ENCODE measurements at regions not wholly inside any gene's neighbourhood (a gene's known extent, or its start where the extent isn't known, plus 50 kb on each side); places are given as distances from the start of the nearest gene placed in this dataset.
"Not testable (repeated sequence)": the region's sequence is repeated elsewhere in the genome, so short reads cannot be mapped to it uniquely, and the experiment has no call there.

DNA sequence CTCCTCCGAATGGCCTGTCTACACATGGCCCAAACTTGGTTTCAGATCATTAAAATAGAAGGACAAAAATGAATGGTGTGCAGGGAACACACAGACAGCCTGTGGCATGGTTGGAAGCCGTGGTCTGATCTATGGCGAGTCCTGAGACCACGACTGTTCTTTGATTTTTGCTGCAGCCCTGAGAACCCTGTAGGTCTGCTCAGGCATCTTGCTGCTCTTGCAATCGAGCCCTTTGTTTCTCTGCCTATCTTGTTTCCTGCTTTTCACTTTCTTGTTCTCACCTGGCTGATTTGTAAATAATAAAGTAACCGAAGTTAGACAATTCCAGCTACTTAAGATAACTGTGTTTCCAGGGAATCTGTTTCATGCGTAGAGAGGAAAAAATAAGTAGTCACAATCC lies 54.1 kb upstream of the NBPF9 start:
- H3K27ac ChIP-seq (ENCODE audit: low read depth); H3K4me1 ChIP-seq (ENCODE audit: insufficient read depth); H3K4me3 ChIP-seq (ENCODE audit: low read depth, low read length); DNase-seq (ENCODE audit: extremely low spot score); H3K36me3 ChIP-seq (ENCODE audit: insufficient read depth): not testable (repeated sequence)
- WGBS, result 77% methylated on average over 6 of the region's 7 CpGs

DNA sequence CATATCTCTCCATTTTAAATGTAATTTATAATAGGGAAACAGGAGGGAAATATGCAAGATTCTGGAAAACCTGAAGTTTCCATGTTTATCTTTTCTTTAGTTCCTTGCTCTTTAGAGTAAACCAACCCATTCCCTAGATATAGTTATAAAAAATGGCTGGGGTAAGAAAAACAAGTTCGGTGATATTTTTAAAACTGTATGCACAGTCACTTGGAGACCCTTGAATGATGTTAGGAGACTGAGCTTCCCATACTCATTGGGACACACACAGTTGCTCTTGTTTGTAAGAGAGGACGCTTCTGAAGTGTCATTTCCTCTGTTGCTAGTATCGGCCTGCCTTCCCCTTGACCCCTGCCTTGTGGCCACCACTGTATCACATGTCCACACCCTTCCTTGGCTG lies 55.0 kb upstream of the NBPF9 start:
- DNase-seq (ENCODE audit: extremely low spot score); H3K27ac ChIP-seq (ENCODE audit: low read depth); H3K4me1 ChIP-seq (ENCODE audit: insufficient read depth); H3K36me3 ChIP-seq (ENCODE audit: insufficient read depth); H3K4me3 ChIP-seq (ENCODE audit: low read depth, low read length): not testable (repeated sequence)
- WGBS, result 45% methylated on average over 3 of the region's 3 CpGs

DNA sequence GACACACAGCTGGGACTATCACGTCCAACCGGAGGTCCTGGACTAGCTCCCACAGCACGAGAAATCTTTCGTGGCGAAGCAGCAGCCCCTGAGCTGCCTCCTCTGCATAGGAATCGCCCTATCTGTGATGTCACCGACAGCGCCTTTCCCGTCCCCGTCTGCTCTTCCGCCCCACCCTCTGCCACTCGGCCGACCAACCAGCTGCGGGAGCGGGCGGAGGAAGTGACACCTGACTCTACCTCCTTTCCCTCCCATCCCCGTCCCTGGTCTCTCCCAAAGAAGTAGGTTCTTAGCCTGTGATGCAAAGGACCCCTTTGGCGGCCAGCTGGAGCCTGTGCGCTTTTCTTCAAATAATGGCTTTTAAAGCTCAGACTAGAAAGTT lies 59.7 kb upstream of the NBPF9 start:
- 30% methylated on average over 2 of the region's 19 CpGs for WGBS
- H3K36me3 ChIP-seq (ENCODE audit: insufficient read depth); H3K4me1 ChIP-seq (ENCODE audit: insufficient read depth); DNase-seq (ENCODE audit: extremely low spot score); H3K27ac ChIP-seq (ENCODE audit: low read depth); H3K4me3 ChIP-seq (ENCODE audit: low read depth, low read length): not testable (repeated sequence)

DNA sequence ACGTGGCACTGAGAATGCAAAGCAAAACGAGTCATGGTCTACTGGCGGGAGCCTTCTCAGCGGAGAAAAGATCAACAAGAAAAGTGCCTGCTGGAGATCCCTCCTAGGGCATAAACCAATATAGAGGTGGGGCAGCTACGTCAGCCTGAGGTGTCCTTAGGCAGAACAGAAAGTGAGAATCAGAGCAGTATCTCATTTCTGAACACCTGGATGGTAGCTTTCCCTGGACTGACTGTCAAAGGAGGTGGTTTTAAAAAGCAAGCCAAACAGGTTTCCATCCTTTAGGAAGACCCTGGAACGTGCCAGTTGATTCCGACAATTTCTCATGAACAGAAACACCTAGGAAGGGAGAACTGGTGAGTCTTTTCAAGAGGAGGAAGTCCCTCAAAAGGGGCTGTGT lies 71.4 kb upstream of the NBPF9 start:
- H3K4me1 ChIP-seq (ENCODE audit: insufficient read depth); H3K4me3 ChIP-seq (ENCODE audit: low read depth, low read length); H3K27ac ChIP-seq (ENCODE audit: low read depth); H3K36me3 ChIP-seq (ENCODE audit: insufficient read depth); DNase-seq (ENCODE audit: extremely low spot score): not testable (repeated sequence)
- WGBS, result 72% methylated on average over 6 of the region's 7 CpGs

DNA sequence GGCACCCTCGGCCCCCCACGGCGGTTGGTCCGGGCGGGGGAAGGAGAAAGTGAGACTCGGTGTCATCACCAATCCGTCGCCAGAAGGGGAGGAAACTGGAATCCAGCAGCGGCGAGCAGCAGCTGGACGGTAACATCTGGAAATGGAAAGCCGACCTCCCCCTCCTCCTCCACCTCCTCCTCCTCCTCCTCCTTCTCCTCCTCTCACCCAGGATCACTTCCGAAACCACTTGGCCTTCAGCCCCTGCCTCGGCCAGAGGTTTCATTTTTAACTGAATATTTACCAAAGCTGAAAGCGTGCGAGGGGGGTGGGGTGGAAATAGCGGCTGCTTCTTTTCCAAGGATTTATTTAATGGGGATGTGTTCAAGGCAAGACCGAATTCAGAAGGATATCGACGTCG lies 72.5 kb upstream of the NBPF9 start:
- WGBS, result 0% methylated on average over 6 of the region's 21 CpGs
- not testable (repeated sequence) for H3K4me1 ChIP-seq (ENCODE audit: insufficient read depth); DNase-seq (ENCODE audit: extremely low spot score); H3K27ac ChIP-seq (ENCODE audit: low read depth); H3K36me3 ChIP-seq (ENCODE audit: insufficient read depth); H3K4me3 ChIP-seq (ENCODE audit: low read depth, low read length)

DNA sequence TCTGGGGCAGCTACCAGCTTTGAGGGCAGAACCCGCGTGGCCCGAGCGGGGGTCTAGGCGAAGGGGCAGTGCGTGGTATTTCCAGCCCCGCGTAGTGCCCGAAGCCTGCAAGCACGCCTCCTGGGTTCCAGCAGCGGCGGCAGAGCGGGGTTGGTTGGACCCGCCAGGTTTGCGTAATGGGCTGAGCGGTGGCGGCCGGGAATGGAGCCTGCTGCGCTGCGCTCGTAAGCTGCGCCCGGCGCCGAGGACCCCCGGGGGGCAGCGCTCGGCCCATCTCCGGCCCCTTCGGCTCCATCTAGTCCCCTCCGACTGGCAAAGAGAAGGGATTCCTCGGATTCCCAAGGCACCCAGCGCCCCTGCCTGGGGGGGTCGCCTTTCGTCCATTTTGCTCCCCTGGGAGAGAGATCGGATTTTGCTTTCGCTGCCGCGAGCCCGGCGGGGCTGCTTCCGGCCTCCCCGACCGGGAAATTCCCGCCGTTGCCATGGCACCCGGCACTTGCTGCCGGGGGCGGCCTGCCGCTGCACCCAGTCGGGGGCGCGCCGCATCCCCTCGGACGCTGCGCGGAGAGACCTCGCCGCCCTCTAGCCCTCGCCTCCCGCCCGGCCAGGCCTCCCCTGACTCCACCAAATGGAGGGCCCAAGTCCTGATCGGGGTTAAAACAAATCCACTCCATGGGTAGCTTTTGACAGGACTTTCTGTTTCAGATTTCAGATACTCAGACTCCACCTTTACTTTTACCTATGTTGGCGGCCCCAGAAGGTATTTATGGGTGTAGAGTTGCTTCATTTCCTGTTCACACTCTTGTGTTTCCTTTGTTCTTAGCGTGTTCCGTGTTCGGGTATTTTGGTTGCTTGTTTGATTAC lies 73.3 kb upstream of the NBPF9 start:
- H3K27ac ChIP-seq (ENCODE audit: low read depth), result peak overlapping the region; percentile 67
- peak overlapping the region; percentile 31 for H3K4me3 ChIP-seq (ENCODE audit: low read depth, low read length)
- not testable (repeated sequence) for H3K36me3 ChIP-seq (ENCODE audit: insufficient read depth); DNase-seq (ENCODE audit: extremely low spot score); H3K4me1 ChIP-seq (ENCODE audit: insufficient read depth)
- 1% methylated on average over 20 of the region's 68 CpGs for WGBS

DNA sequence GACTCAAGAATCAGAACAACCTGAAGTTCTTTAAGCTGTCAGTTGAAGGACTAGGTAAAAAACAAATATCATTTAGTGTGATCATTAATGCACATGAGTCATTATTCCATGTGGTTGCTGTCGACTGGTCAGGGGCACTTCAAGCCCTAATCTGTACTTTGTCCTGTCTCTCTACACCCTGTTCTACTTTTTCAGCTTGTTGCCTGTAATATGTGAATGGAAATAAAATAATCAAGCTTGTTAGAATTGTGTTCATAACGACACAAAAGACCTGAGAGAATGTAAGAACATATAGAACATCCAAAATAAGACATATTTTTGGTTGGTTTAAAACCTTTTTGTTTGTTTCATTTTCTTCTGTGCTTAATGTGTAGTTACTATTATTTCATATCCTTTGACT lies 87.4 kb upstream of the NBPF9 start:
- H3K36me3 ChIP-seq (ENCODE audit: insufficient read depth); DNase-seq (ENCODE audit: extremely low spot score); H3K4me3 ChIP-seq (ENCODE audit: low read depth, low read length); H3K27ac ChIP-seq (ENCODE audit: low read depth); H3K4me1 ChIP-seq (ENCODE audit: insufficient read depth): not testable (repeated sequence)
- 49% methylated on average over 2 of the region's 2 CpGs for WGBS

DNA sequence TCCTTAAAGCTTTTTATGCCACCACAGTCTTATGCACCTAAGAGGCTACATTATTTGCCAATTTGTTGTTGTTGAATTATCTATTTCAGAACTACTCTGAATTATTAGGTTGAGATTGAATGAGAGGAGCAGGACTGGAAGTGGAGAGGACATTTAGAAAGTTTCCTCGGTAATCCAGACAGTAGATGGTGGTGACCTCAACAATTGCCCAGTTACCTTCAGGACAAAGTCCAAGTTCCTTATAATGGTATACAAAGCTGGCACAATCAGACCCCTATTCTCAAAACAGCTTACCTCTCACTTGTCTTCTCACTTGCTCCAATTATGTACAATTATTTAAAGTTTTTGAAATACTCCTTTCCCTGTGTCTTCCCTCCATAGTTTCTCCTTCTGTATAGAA lies 93.3 kb upstream of the NBPF9 start:
- not testable (repeated sequence) for DNase-seq (ENCODE audit: extremely low spot score); H3K4me3 ChIP-seq (ENCODE audit: low read depth, low read length); H3K27ac ChIP-seq (ENCODE audit: low read depth); H3K4me1 ChIP-seq (ENCODE audit: insufficient read depth); H3K36me3 ChIP-seq (ENCODE audit: insufficient read depth)
- 100% methylated on average over 1 of the region's 1 CpG for WGBS

DNA sequence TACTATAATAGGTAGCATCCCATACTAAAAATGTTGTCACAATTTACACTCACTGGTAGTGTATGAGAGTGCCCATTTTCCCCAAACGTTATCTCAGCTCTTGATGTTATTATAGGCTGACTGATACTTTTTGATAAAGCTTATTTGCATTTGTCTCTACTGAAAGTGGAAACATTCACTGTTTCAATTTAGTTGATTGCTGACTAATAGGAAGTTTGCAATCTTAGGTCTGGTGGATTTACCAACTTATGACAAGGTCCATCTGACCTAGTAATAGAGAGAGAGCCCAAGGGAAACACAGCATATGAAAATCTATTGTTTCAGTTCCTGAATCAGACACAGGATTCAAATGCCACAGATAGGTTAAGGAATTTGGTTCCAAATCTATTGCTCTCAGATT lies 97.2 kb upstream of the NBPF9 start:
- not testable (repeated sequence) for H3K4me3 ChIP-seq (ENCODE audit: low read depth, low read length); H3K4me1 ChIP-seq (ENCODE audit: insufficient read depth); H3K36me3 ChIP-seq (ENCODE audit: insufficient read depth); DNase-seq (ENCODE audit: extremely low spot score); H3K27ac ChIP-seq (ENCODE audit: low read depth)
- 63% methylated on average over 1 of the region's 1 CpG for WGBS

DNA sequence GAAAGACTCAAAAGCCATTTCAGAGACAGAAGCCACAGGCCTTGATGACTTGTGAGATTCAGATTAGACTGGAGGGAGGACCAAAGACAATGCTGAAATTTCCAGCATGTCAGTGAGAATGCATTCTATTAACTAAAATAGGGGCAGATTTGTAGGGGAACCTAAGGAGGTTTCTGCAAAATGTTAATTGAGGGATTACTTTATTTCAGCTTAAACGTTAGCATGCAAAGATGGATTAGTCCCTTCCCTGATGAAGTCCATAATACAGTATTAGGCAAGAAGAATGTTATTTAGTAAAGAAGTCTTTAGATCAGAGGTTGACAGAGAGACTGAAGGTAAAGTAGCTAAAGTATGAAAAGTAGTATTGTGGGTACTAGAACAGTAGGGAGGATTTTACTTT lies 98.9 kb upstream of the NBPF9 start:
- not testable (repeated sequence) for H3K4me3 ChIP-seq (ENCODE audit: low read depth, low read length); DNase-seq (ENCODE audit: extremely low spot score); H3K36me3 ChIP-seq (ENCODE audit: insufficient read depth); H3K27ac ChIP-seq (ENCODE audit: low read depth); H3K4me1 ChIP-seq (ENCODE audit: insufficient read depth)
- WGBS, result 93% methylated on average over 1 of the region's 1 CpG

DNA sequence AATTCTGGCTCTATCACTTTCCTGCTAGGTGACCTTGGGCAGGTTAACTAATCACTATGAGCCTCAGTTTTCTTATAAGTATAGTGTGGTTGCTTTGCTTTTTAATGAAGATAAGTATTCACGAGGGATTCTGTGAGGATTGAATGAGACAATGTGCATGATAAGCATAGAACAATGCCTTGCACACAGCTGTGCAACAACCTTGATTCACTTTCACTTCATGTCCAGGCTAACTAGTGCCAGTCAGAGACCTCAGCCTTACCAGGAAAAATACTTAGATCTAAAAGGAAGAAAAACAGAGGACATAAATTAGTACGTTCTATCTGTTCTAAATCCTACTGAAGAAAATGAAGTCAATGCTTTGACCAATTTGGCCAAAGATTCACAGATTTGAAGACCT lies 101.0 kb upstream of the NBPF9 start:
- not testable (repeated sequence) for H3K4me1 ChIP-seq (ENCODE audit: insufficient read depth); H3K4me3 ChIP-seq (ENCODE audit: low read depth, low read length); H3K27ac ChIP-seq (ENCODE audit: low read depth); DNase-seq (ENCODE audit: extremely low spot score); H3K36me3 ChIP-seq (ENCODE audit: insufficient read depth)
- no CpG with 5 or more reads among the region's 2 CpGs for WGBS

DNA sequence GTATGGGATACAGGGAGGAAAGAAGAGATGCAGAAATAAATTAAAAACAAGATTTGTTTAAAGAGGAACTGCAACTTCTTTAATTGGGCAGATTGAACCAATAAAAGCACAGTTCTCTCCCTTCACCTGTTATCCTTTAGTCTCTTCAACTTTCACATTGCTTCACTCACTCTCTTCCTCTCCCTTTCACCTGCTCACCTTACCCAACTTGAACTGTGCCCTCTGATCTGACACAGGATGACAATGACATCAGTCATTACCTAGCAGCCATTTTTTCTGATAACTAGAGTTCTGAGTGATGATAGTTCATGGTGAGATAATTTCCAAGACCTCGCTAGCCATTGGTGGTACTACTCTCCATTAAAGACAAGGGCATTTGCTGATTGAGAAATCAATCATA lies 105.5 kb upstream of the NBPF9 start:
- not testable (repeated sequence) for H3K36me3 ChIP-seq (ENCODE audit: insufficient read depth); H3K27ac ChIP-seq (ENCODE audit: low read depth); H3K4me3 ChIP-seq (ENCODE audit: low read depth, low read length); H3K4me1 ChIP-seq (ENCODE audit: insufficient read depth); DNase-seq (ENCODE audit: extremely low spot score)
- WGBS, result no CpG with 5 or more reads among the region's 1 CpG

DNA sequence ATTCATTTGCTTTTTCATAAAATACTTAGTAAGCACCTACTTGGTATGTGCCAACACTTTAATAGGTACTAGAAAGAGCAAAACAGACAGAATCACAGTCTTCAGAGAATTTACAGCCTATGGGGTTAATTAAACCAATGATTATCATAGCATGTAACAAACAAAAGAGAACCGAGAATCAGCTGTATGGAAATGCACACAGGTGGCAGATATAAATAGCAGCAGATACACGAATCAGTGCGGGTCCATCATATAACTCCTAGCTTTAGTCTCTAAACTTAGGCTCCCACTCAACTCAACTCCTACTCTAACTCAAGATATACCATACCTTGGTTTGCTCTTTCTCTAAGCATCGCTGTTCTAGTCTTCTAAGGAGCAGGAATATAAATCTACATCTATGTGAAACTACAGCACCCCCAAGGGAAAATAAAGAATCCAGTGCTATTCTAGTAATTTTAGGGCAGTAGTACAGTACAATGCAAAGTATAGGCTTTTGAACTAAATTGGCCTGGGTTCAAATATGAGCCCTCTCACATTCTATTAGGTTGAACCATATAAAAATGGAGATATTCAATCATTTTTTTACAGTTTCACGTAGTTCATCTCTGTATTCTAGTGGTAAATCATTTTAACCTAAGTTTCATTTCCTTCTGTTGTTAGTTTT lies 108.5 kb upstream of the NBPF9 start:
- 88% methylated on average over 1 of the region's 5 CpGs for WGBS
- H3K27ac ChIP-seq (ENCODE audit: low read depth); H3K36me3 ChIP-seq (ENCODE audit: insufficient read depth); H3K4me3 ChIP-seq (ENCODE audit: low read depth, low read length); H3K4me1 ChIP-seq (ENCODE audit: insufficient read depth); DNase-seq (ENCODE audit: extremely low spot score): not testable (repeated sequence)

DNA sequence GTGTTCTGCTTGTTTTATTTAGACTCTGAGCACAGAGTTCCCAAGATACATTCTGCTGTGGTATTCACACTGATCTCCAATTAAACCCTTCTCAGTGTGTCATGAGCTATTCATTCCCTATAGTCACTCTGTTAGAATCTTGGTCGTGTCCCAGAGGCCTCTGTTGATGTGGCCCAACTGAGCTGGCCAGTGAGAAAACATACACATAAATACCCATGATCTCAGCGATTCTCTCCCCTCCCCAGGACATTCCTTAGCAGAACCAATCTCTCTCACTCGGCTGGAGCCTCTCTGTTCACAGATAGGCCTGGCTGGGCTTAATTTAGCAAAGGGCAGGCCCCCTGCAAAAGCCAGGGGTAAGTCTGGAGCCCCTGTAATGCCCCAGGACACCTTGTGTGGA lies 109.6 kb upstream of the NBPF9 start:
- H3K4me3 ChIP-seq (ENCODE audit: low read depth, low read length); H3K36me3 ChIP-seq (ENCODE audit: insufficient read depth); H3K4me1 ChIP-seq (ENCODE audit: insufficient read depth); H3K27ac ChIP-seq (ENCODE audit: low read depth); DNase-seq (ENCODE audit: extremely low spot score): not testable (repeated sequence)
- WGBS, result 9% methylated on average over 1 of the region's 3 CpGs
